Stimulated activated CD8-positive, alpha-beta memory T cell treated with anti-CD3 and anti-CD28 coated beads, Interleukin-4, amount 100 ng/mL, for 24 hours (primary cell): ENCODE measurements at regions not wholly inside any gene's neighbourhood (a gene's known extent, or its start where the extent isn't known, plus 50 kb on each side); places are given as distances from the start of the nearest gene placed in this dataset.
"Not testable (repeated sequence)": the region's sequence is repeated elsewhere in the genome, so short reads cannot be mapped to it uniquely, and the experiment has no call there.

ENCODE experiments used
- DNase-seq: peaks from one replicate; pipeline ENCODE4 v3.0.0-alpha.2; 2020; ENCODE audit warnings: low read depth

GRCh38 chr2:234861841-234862735, 89.7 kb upstream of the SH3BP4 start:
- no peak for DNase-seq

- not testable (repeated sequence) for DNase-seq
Observed at GRCh38 chr2:234859330-234859872, 92.4 kb upstream of the SH3BP4 start.

- no peak for DNase-seq
Observed at GRCh38 chr2:234858790-234859329, 93.0 kb upstream of the SH3BP4 start.

- no peak for DNase-seq
Observed at GRCh38 chr2:234858145-234858544, 93.7 kb upstream of the SH3BP4 start.

- DNase-seq = no peak
Observed at GRCh38 chr2:234853729-234854128, 98.1 kb upstream of the SH3BP4 start.

- no peak for DNase-seq
Observed at GRCh38 chr2:234852941-234853340, 98.9 kb upstream of the SH3BP4 start.

GRCh38 chr2:234852035-234852434, 99.8 kb upstream of the SH3BP4 start:
- DNase-seq = no peak

GRCh38 chr2:234851451-234851850, 100.4 kb upstream of the SH3BP4 start:
- DNase-seq = no peak

- DNase-seq = no peak
Observed at GRCh38 chr2:234850818-234851217, 101.0 kb upstream of the SH3BP4 start.

GRCh38 chr2:234849678-234850077, 102.1 kb upstream of the SH3BP4 start:
- no peak for DNase-seq

GRCh38 chr2:234848578-234848977, 103.2 kb upstream of the SH3BP4 start:
- no peak for DNase-seq

GRCh38 chr2:234847639-234848038, 104.2 kb upstream of the SH3BP4 start:
- no peak for DNase-seq

- DNase-seq = no peak
Observed at GRCh38 chr2:234847364-234847635, 104.5 kb upstream of the SH3BP4 start.

GRCh38 chr2:234846599-234847363, 105.0 kb upstream of the SH3BP4 start:
- DNase-seq = no peak

- no peak for DNase-seq
Observed at GRCh38 chr2:234845602-234846590, 105.9 kb upstream of the SH3BP4 start.

GRCh38 chr2:234843411-234843810, 108.4 kb upstream of the SH3BP4 start:
- no peak for DNase-seq

GRCh38 chr2:234842753-234843152, 109.1 kb upstream of the SH3BP4 start:
- no peak for DNase-seq

- no peak for DNase-seq
Observed at GRCh38 chr2:234841321-234842015, 110.3 kb upstream of the SH3BP4 start.

GRCh38 chr2:234840336-234840735, 111.5 kb upstream of the SH3BP4 start:
- no peak for DNase-seq

GRCh38 chr2:234839285-234839684, 112.5 kb upstream of the SH3BP4 start:
- no peak for DNase-seq

- DNase-seq = no peak
Observed at GRCh38 chr2:234836271-234836670, 115.5 kb upstream of the SH3BP4 start.
